AG09319 (cell line): ENCODE measurements at regions not wholly inside any gene's neighbourhood (a gene's known extent, or its start where the extent isn't known, plus 50 kb on each side); places are given as distances from the start of the nearest gene placed in this dataset.

ENCODE experiments used
- DNase-seq: peaks from one replicate; pipeline ENCODE4 v3.0.0-alpha.2; 2010; ENCODE audit warnings: low read depth; ENCODE audit errors: extremely low read depth
- CTCF ChIP-seq: IDR thresholded peaks from 2 replicates; pipeline ENCODE4 v1.5.1; 2011; ENCODE audit warnings: low read depth, mild to moderate bottlenecking, inconsistent platforms, low read length, moderate library complexity

GRCh38 chr2:12935796-12936195 lies 219.1 kb downstream of the TRIB2 start:
- DNase-seq: no peak

GRCh38 chr2:12941203-12941602 lies 224.5 kb downstream of the TRIB2 start:
- no peak for DNase-seq
- TF ChIP-seq CTCF: no peak

More at GRCh38 chr2:12935796-12936195, 219.1 kb downstream of the TRIB2 start:
- no peak for TF ChIP-seq CTCF

- DNase-seq: peak; percentile 24
- TF ChIP-seq CTCF: no peak
Observed at GRCh38 chr2:12948231-12948960, 231.7 kb downstream of the TRIB2 start.

- DNase-seq: no peak
- no peak for TF ChIP-seq CTCF
Observed at GRCh38 chr2:12948961-12949353, 232.2 kb downstream of the TRIB2 start.

GRCh38 chr2:12949406-12949805 lies 232.7 kb downstream of the TRIB2 start:
- no peak for TF ChIP-seq CTCF
- no peak for DNase-seq

- TF ChIP-seq CTCF: no peak
- DNase-seq: no peak
Observed at GRCh38 chr2:12950174-12950573, 233.4 kb downstream of the TRIB2 start.

GRCh38 chr2:12950957-12951656 lies 234.4 kb downstream of the TRIB2 start:
- TF ChIP-seq CTCF: no peak
- DNase-seq: no peak
